Body of pancreas (tissue), 4 donors: ENCODE measurements at regions not wholly inside any gene's neighbourhood (a gene's known extent, or its start where the extent isn't known, plus 50 kb on each side); places are given as distances from the start of the nearest gene placed in this dataset.
"Not testable (repeated sequence)": the region's sequence is repeated elsewhere in the genome, so short reads cannot be mapped to it uniquely, and the experiment has no call there.

Experiments used
- ATAC-seq: fragments of 150-250 bp; one replicate; pipeline ENCODE4 v1.9.1; 2016
- DNase-seq, 4 donors: peaks; one replicate each; pipeline ENCODE4 v3.0.0-alpha.2; 2019
- H3K27ac ChIP-seq, 4 donors: fragments of 200-600 bp; sonication (generic); 1 replicate in 3 of 4; 2 replicates in 1 of 4; pipeline versions ENCODE4 v1.5.1 to v1.6.1; 2016 to 2019; ENCODE audit warnings: mild to moderate bottlenecking in 1 of 4, mixed read lengths in 1 of 4, moderate library complexity in 1 of 4
- H3K27me3 ChIP-seq, 2 donors: fragments of 200-600 bp; sonication (generic); one replicate each; pipeline ENCODE4 v1.6.0; 2016; ENCODE audit warnings: mild to moderate bottlenecking in 1 of 2
- H3K36me3 ChIP-seq, 2 donors: fragments of 200-600 bp; sonication (generic); replicated peaks in 1 of 2; 2 replicates each; pipeline ENCODE4 v1.5.1; 2016; ENCODE audit warnings: low read depth in 2 of 2; ENCODE audit not compliant: insufficient read depth in 1 of 2
- H3K4me1 ChIP-seq: fragments of 200-600 bp; sonication (generic); one replicate; pipeline ENCODE4 v1.6.0; 2016
- H3K4me3 ChIP-seq, 2 donors: fragments of 200-600 bp; sonication (generic); 1 replicate in 1 of 2; 2 replicates in 1 of 2; pipeline ENCODE4 v1.5.1; 2016 to 2019
- H3K9me3 ChIP-seq, 3 donors: fragments of 200-600 bp; sonication (generic); 1 replicate in 2 of 3; 2 replicates in 1 of 3; pipeline ENCODE4 v1.5.1; 2016
- POLR2A ChIP-seq, 3 donors: fragments of 450-650 bp; IDR thresholded peaks; one replicate each; pipeline ENCODE4 v1.6.1; 2016; ENCODE audit warnings: antibody characterized with exemption in 3 of 3, mild to moderate bottlenecking in 2 of 3
- WGBS, 2 donors: methylation state at CpG; one replicate each; pipeline ENCODE4 v1.1.5; 2017; 5-methylcytosine and 5-hydroxymethylcytosine counted together
- intact Hi-C: fragments of 100-400 bp; cut with DNase I; formaldehyde crosslinking; loops from one replicate; pipeline ENCODE4 v1.15.1; 2023
- TF ChIP-seq, protein P1 (sequence below), 7 experiments: fragments of 450-650 bp in 4 of 7; fragments of 200-600 bp in 3 of 7; sonication (generic) in 3 of 7; IDR thresholded peaks; one replicate each; pipeline ENCODE4 v1.5.1; 2016 to 2019; ENCODE audit warnings: antibody characterized with exemption in 7 of 7

GRCh38 chrX:117834076-117834475, 282.5 kb downstream of the KLHL13 start:
- no peak for TF ChIP-seq POLR2A (IDR thresholded peaks at IDR 0.05)
- TF ChIP-seq, protein P1, sequence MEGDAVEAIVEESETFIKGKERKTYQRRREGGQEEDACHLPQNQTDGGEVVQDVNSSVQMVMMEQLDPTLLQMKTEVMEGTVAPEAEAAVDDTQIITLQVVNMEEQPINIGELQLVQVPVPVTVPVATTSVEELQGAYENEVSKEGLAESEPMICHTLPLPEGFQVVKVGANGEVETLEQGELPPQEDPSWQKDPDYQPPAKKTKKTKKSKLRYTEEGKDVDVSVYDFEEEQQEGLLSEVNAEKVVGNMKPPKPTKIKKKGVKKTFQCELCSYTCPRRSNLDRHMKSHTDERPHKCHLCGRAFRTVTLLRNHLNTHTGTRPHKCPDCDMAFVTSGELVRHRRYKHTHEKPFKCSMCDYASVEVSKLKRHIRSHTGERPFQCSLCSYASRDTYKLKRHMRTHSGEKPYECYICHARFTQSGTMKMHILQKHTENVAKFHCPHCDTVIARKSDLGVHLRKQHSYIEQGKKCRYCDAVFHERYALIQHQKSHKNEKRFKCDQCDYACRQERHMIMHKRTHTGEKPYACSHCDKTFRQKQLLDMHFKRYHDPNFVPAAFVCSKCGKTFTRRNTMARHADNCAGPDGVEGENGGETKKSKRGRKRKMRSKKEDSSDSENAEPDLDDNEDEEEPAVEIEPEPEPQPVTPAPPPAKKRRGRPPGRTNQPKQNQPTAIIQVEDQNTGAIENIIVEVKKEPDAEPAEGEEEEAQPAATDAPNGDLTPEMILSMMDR (IDR thresholded peaks at IDR 0.05) = no peak
- DNase-seq = no peak
- H3K4me3 ChIP-seq = no peak overlapping the region
- H3K4me1 ChIP-seq = no peaks in the 10 kb centered on the region
- no peak for ATAC-seq
- no peaks in the 10 kb centered on the region for H3K36me3 ChIP-seq
- H3K27ac ChIP-seq = no peak overlapping the region
- WGBS, 2 donors = 82 to 96% methylated on average over 1 of the region's 1 CpG
- no peaks in the 10 kb centered on the region for H3K27me3 ChIP-seq
- intact Hi-C loops = no loop called here
- no peaks in the 10 kb centered on the region for H3K9me3 ChIP-seq

DNA sequence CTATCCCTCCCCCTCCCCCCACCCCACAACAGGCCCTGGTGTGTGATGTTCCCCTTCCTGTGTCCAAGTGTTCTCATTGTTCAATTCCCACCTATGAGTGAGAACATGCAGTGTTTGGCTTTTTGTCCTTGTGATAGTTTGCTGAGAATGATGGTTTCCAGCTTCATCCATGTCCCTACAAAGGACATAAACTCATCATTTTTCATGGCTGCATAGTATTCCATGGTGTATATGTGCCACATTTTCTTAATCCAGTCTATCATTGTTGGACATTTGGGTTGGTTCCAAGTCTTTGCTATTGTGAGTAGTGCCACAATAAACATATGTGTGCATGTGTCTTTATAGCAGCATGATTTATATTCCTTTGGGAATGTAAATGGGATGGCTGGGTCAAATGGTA, 295.1 kb downstream of the KLHL13 start:
- H3K4me3 ChIP-seq, H3K27ac ChIP-seq, H3K36me3 ChIP-seq, DNase-seq, H3K27me3 ChIP-seq, H3K4me1 ChIP-seq, intact Hi-C loops, H3K9me3 ChIP-seq, ATAC-seq: not testable (repeated sequence)

DNA sequence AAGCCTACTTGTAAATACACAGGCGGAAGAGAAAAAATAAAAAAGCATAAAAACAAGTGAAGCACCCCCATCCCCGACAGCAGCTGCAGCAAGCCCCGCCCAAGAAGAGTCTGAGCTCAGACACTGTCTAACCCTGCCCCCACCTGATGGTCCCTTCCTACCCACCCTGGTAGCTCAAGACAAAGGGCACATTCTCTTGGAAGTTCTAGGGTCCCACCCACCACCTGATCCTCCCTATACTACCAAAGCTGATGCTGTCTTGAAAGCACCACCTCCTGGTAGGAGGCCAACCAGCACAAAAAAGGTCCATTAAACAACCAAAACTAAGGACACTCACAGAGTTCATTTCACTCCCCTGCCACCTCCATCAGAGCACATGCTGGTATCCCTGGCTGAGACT, 308.2 kb downstream of the KLHL13 start:
- WGBS, 2 donors = 82 to 93% methylated on average over 3 of the region's 3 CpGs
- H3K4me1 ChIP-seq = no peaks in the 10 kb centered on the region
- no peaks in the 10 kb centered on the region for H3K36me3 ChIP-seq
- H3K4me3 ChIP-seq = no peak overlapping the region
- H3K27ac ChIP-seq = no peak overlapping the region
- no peak for ATAC-seq
- intact Hi-C loops = no loop called here
- H3K9me3 ChIP-seq = no peaks in the 10 kb centered on the region
- DNase-seq = no peak
- no peaks in the 10 kb centered on the region for H3K27me3 ChIP-seq
- TF ChIP-seq POLR2A (IDR thresholded peaks at IDR 0.05) = no peak
- TF ChIP-seq, protein P1 (IDR thresholded peaks at IDR 0.05) = no peak

GRCh38 chrX:117803463-117803862, 313.1 kb downstream of the KLHL13 start:
- intact Hi-C loops = no loop called here
- no peaks in the 10 kb centered on the region for H3K4me1 ChIP-seq

DNA sequence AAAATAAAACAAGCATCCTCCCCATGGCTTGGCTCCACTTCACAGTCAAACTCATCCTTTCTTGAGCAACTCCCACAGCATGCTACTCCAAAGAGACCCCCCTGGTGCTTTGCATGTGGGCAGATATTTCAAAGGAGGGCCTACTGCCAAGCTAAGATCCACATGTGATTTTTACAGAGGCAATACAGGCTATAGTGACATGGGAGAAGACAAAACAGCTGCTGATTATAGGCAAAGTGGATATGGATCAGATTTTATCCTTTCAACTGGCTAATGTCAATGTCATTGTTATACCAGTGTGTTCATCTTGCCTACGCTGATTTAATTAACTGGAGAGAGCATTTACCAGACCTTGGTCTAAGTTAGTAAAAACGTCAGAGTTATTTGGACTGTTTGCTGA, 328.3 kb downstream of the KLHL13 start:
- no peak for ATAC-seq
- intact Hi-C loops = no loop called here
- WGBS, 2 donors = 74 to 83% methylated on average over 2 of the region's 2 CpGs

More at GRCh38 chrX:117803463-117803862, 313.1 kb downstream of the KLHL13 start:
- TF ChIP-seq, protein P1 (IDR thresholded peaks at IDR 0.05) = no peak
- no peak for TF ChIP-seq POLR2A (IDR thresholded peaks at IDR 0.05)
- DNase-seq (no peak), ATAC-seq (no peak)
- H3K9me3 ChIP-seq = no peaks in the 10 kb centered on the region
- no peaks in the 10 kb centered on the region for H3K36me3 ChIP-seq
- no peak overlapping the region for H3K27ac ChIP-seq
- H3K27me3 ChIP-seq = no peaks in the 10 kb centered on the region
- no peak overlapping the region for H3K4me3 ChIP-seq
- 50 to 60% methylated on average over 1 of the region's 1 CpG for WGBS, 2 donors

More for the DNA sequence above, 328.3 kb downstream of the KLHL13 start:
- no peak for DNase-seq
- Histone ChIP-seq H3K4me3 (no peak overlapping the region), H3K36me3 (no peaks in the 10 kb centered on the region), H3K9me3 (no peaks in the 10 kb centered on the region), H3K27ac (no peak overlapping the region), H3K4me1 (no peaks in the 10 kb centered on the region), H3K27me3 (no peaks in the 10 kb centered on the region)
- TF ChIP-seq, protein P1 (IDR thresholded peaks at IDR 0.05) = no peak
- no peak for TF ChIP-seq POLR2A (IDR thresholded peaks at IDR 0.05)
